ENCODE measurements at regions not wholly inside any gene's neighbourhood (a gene's known extent, or its start where the extent isn't known, plus 50 kb on each side); places are given as distances from the start of the nearest gene placed in this dataset.
"Not testable (repeated sequence)": the region's sequence is repeated elsewhere in the genome, so short reads cannot be mapped to it uniquely, and the experiment has no call there.

- DNase-seq = no peak
Observed at GRCh38 chr6:1445650-1446330, 56.4 kb downstream of the FOXF2 start.

- DNase-seq = no peak
Observed at GRCh38 chr6:1449896-1450295, 60.5 kb downstream of the FOXF2 start.

GRCh38 chr6:1453024-1453423 lies 63.6 kb downstream of the FOXF2 start:
- no peak for DNase-seq

GRCh38 chr6:1456816-1457215 lies 67.4 kb downstream of the FOXF2 start:
- not testable (repeated sequence) for DNase-seq

- DNase-seq = no peak
Observed at GRCh38 chr6:1461207-1461606, 71.8 kb downstream of the FOXF2 start.

- DNase-seq = no peak
Observed at GRCh38 chr6:1461736-1462135, 72.4 kb downstream of the FOXF2 start.

- no peak for DNase-seq
Observed at GRCh38 chr6:1463275-1463674, 73.9 kb downstream of the FOXF2 start.

GRCh38 chr6:1463751-1464426 lies 74.5 kb downstream of the FOXF2 start:
- DNase-seq = no peak

- DNase-seq = no peak
Observed at GRCh38 chr6:1464781-1465370, 75.5 kb downstream of the FOXF2 start.

GRCh38 chr6:1468126-1468525 lies 78.8 kb downstream of the FOXF2 start:
- DNase-seq = no peak

- DNase-seq = no peak
Observed at GRCh38 chr6:1470040-1470439, 80.7 kb downstream of the FOXF2 start.

GRCh38 chr6:1472643-1473042 lies 83.3 kb downstream of the FOXF2 start:
- no peak for DNase-seq

GRCh38 chr6:1473166-1473565 lies 83.8 kb downstream of the FOXF2 start:
- no peak for DNase-seq

- DNase-seq = no peak
Observed at GRCh38 chr6:1473598-1473997, 84.2 kb downstream of the FOXF2 start.

GRCh38 chr6:1474205-1474604 lies 84.8 kb downstream of the FOXF2 start:
- DNase-seq = no peak

GRCh38 chr6:1475174-1475573 lies 85.8 kb downstream of the FOXF2 start:
- no peak for DNase-seq

- DNase-seq = no peak
Observed at GRCh38 chr6:1477432-1478090, 88.2 kb downstream of the FOXF2 start.

GRCh38 chr6:1478163-1478826 lies 88.9 kb downstream of the FOXF2 start:
- DNase-seq = not testable (repeated sequence)

GRCh38 chr6:1479095-1479494 lies 89.7 kb downstream of the FOXF2 start:
- DNase-seq = no peak

GRCh38 chr6:1479601-1480221 lies 90.3 kb downstream of the FOXF2 start:
- DNase-seq = no peak

GRCh38 chr6:1481286-1481685 lies 91.9 kb downstream of the FOXF2 start:
- DNase-seq = no peak

- no peak for DNase-seq
Observed at GRCh38 chr6:1482381-1483166, 93.2 kb downstream of the FOXF2 start.
